ENCODE measurements at regions not wholly inside any gene's neighbourhood (a gene's known extent, or its start where the extent isn't known, plus 50 kb on each side); places are given as distances from the start of the nearest gene placed in this dataset.

- Histone ChIP-seq H3K4me2 (ENCODE audit: insufficient read depth in 1 of 2, low read depth in 2 of 2, low read length in 2 of 2) (no peak overlapping the region), H3K9ac (replicated peaks in 1 of 4; ENCODE audit: extremely low read depth in 1 of 4, low read depth in 3 of 4, low read length in 3 of 4) (no peak overlapping the region), H3K23me2 (ENCODE audit: low read depth, low read length) (no peaks in the 10 kb centered on the region), H4K91ac (replicated peaks; ENCODE audit: insufficient read length, low read length) (no peak overlapping the region), H3K56ac (replicated peaks; ENCODE audit: insufficient read length, low read depth, low read length) (no peak overlapping the region), H4K5ac (ENCODE audit: insufficient read length, low read depth, low read length) (no peak overlapping the region), H2AK5ac (ENCODE audit: low read depth, low read length) (no peak overlapping the region), H2AFZ (ENCODE audit: low read length) (no peak overlapping the region), H3K79me1 (ENCODE audit: low read depth, low read length) (no peaks in the 10 kb centered on the region), H3K4me3 (ENCODE audit: extremely low read depth in 1 of 4, insufficient read depth in 2 of 4, low read depth in 3 of 4, low read length in 4 of 4) (no peak overlapping the region), H3K23ac (ENCODE audit: insufficient read length) (no peak overlapping the region), H4K8ac (ENCODE audit: extremely low read depth, insufficient read depth, low read length) (no peak overlapping the region), H2BK120ac (replicated peaks; ENCODE audit: low read depth, low read length) (no peak overlapping the region), H3K18ac (ENCODE audit: extremely low read depth, low read length) (no peak overlapping the region), H3K27me3 (replicated peaks in 1 of 4; ENCODE audit: control insufficient read depth in 3 of 4, extremely low read depth in 1 of 4, insufficient read depth in 3 of 4, low read length in 3 of 4) (no peaks in the 10 kb centered on the region), H3K27ac (ENCODE audit: low read depth, low read length) (no peak overlapping the region), H3K4me1 (replicated peaks in 1 of 4; ENCODE audit: control insufficient read depth in 3 of 4, insufficient read depth in 4 of 4, low read length in 3 of 4) (no peaks in the 10 kb centered on the region), H3K79me2 (ENCODE audit: control insufficient read depth in 1 of 2, insufficient read depth in 2 of 2, low read length in 2 of 2) (no peaks in the 10 kb centered on the region), H4K20me1 (replicated peaks in 1 of 2; ENCODE audit: control insufficient read depth in 1 of 2, insufficient read depth in 2 of 2, low read length in 2 of 2) (no peaks in the 10 kb centered on the region), H2BK5ac (ENCODE audit: low read depth, low read length) (no peak overlapping the region), H3K36me3 (ENCODE audit: control insufficient read depth in 2 of 4, insufficient read depth in 4 of 4, low read length in 3 of 4) (no peaks in the 10 kb centered on the region), H3K14ac (ENCODE audit: insufficient read length) (no peak overlapping the region), H2BK20ac (ENCODE audit: low read length) (no peak overlapping the region), H2BK15ac (ENCODE audit: low read length) (no peak overlapping the region), H3K9me3 (ENCODE audit: insufficient read depth in 2 of 2, low read depth in 1 of 2, low read length in 1 of 2) (no peaks in the 10 kb centered on the region), H2BK12ac (ENCODE audit: low read depth, low read length) (no peak overlapping the region), H3K4ac (replicated peaks; ENCODE audit: insufficient read length, low read depth, low read length) (no peak overlapping the region)
- ChIA-PET POLR2A (ENCODE audit: partially characterized antibody) (no interaction called here), CTCF (ENCODE audit: partially characterized antibody) (no interaction called here)
- no peak for DNase-seq (ENCODE audit: low read depth in 1 of 2, low spot score in 2 of 2)
- no peak for FAIRE-seq
- 80% methylated on average over 1 of the region's 1 CpG; no CpG with 5 or more reads in 1 of the 2 experiments for WGBS, 2 experiments (ENCODE audit: extremely low coverage in 1 of 2, insufficient coverage in 1 of 2, insufficient read length in 1 of 2, insufficient replicate concordance in 2 of 2, low coverage in 1 of 2, low lambda C conversion rate in 2 of 2, missing lambda C conversion rate in 1 of 2)
- TF ChIP-seq PHF8 (conservative IDR thresholded peaks at IDR 0.05; ENCODE audit: low read depth, low read length): no peak
- TF ChIP-seq SP4 (IDR thresholded peaks at IDR 0.05; ENCODE audit: low read length): no peak
- TF ChIP-seq HDAC6 (IDR thresholded peaks at IDR 0.05; ENCODE audit: low read depth, low read length): no peak
- no peak for TF ChIP-seq CBX8 (IDR thresholded peaks at IDR 0.05; ENCODE audit: borderline replicate concordance, low read depth, low read length)
- no peak for TF ChIP-seq USF2 (IDR thresholded peaks at IDR 0.05; ENCODE audit: low read length)
- TF ChIP-seq CHD2 (IDR thresholded peaks at IDR 0.05; ENCODE audit: low read length): no peak
- no peak for TF ChIP-seq HDAC2 (IDR thresholded peaks at IDR 0.05; ENCODE audit: borderline replicate concordance in 1 of 2, low read depth in 2 of 2, low read length in 2 of 2)
Measured at GRCh38 chr5:143695941-143696340, 116.0 kb upstream of the HMHB1 start.
